ACC112 (cell line): ENCODE measurements at regions not wholly inside any gene's neighbourhood (a gene's known extent, or its start where the extent isn't known, plus 50 kb on each side); places are given as distances from the start of the nearest gene placed in this dataset.

Source experiments
- H2AFZ ChIP-seq: fragments of 200-600 bp; sonication (generic); one replicate; pipeline ENCODE4 v1.6.0; 2017; ENCODE audit warnings: antibody characterized with exemption, low read length; ENCODE audit not compliant: unreplicated experiment
- H3K27ac ChIP-seq: fragments of 200-600 bp; sonication (generic); 2 replicates; pipeline ENCODE4 v1.5.1; 2014; ENCODE audit warnings: low read depth, mild to moderate bottlenecking, antibody characterized with exemption, low read length, moderate library complexity
- H3K27me3 ChIP-seq: fragments of 200-600 bp; sonication (generic); 2 replicates; pipeline ENCODE4 v1.6.1; 2014; ENCODE audit warnings: mild to moderate bottlenecking, antibody characterized with exemption, low read length, moderate library complexity, mixed read lengths; ENCODE audit not compliant: insufficient read depth
- H3K36me3 ChIP-seq: fragments of 200-600 bp; sonication (generic); 2 replicates; pipeline ENCODE4 v1.6.1; 2016; ENCODE audit warnings: mild to moderate bottlenecking, antibody characterized with exemption, low read length, moderate library complexity, mixed read lengths; ENCODE audit not compliant: insufficient read depth
- H3K4me1 ChIP-seq: fragments of 200-600 bp; sonication (generic); one replicate; pipeline ENCODE4 v1.6.1; 2016; ENCODE audit warnings: low read length, mixed read lengths; ENCODE audit not compliant: insufficient read depth, unreplicated experiment, control insufficient read depth
- H3K4me3 ChIP-seq: fragments of 200-600 bp; sonication (generic); 2 replicates; pipeline ENCODE4 v1.5.1; 2014; ENCODE audit warnings: mild to moderate bottlenecking, low read depth, low read length
- H3K79me2 ChIP-seq: fragments of 200-600 bp; sonication (generic); one replicate; pipeline ENCODE4 v1.6.0; 2016; ENCODE audit warnings: low read length; ENCODE audit not compliant: control insufficient read depth, unreplicated experiment, insufficient read depth

DNA sequence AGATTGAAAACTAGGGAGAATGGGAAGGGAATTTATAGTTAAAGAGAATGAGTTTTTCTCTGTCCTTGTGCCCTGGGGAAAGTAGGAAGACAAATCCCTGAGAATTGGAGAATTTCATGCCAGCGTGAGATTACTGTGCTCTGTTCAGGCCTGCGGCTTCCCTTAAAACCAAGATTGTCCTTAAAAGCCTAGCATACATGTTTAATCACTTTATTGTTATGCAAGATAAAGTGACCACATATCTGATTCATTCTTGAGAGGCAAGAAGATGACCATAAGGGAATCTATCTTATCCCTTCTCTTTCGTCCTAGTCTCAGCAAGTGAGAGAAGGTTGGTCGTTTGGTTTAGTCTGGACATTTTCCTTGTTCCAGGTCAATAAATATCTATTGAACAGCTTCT lies 75.9 kb downstream of the ADCYAP1 start:
- Histone ChIP-seq H3K27ac (no peak overlapping the region), H3K79me2 (no peaks in the 10 kb centered on the region), H3K36me3 (no peaks in the 10 kb centered on the region), H3K4me3 (no peak overlapping the region), H2AFZ (no peak overlapping the region), H3K4me1 (no peaks in the 10 kb centered on the region), H3K27me3 (no peaks in the 10 kb centered on the region)

DNA sequence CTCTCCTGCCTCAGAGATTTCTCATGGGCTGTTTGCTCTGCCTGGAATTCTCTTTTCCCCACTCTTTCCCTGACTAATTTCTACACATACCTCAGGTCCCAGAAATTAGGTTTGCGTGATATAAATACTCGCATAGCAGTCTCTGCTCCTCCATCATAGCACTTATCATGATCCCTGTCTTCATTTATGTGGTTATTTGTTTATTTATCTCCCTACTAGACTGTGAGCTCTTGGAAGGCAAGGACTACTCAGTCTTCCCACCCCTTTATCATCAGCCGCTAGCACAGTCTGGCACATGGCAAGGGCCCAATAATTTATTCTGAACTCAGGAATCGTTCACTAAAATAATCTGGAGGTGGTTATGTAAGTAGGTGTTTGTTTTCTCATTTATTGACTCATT lies 79.3 kb downstream of the ADCYAP1 start:
- H3K27ac ChIP-seq: no peak overlapping the region
- H3K79me2 ChIP-seq: no peaks in the 10 kb centered on the region
- H3K4me1 ChIP-seq: peaks cover 12% of the 10 kb centered on the region
- H3K36me3 ChIP-seq: no peaks in the 10 kb centered on the region
- H3K27me3 ChIP-seq: no peaks in the 10 kb centered on the region
- H2AFZ ChIP-seq: no peak overlapping the region
- H3K4me3 ChIP-seq: no peak overlapping the region

DNA sequence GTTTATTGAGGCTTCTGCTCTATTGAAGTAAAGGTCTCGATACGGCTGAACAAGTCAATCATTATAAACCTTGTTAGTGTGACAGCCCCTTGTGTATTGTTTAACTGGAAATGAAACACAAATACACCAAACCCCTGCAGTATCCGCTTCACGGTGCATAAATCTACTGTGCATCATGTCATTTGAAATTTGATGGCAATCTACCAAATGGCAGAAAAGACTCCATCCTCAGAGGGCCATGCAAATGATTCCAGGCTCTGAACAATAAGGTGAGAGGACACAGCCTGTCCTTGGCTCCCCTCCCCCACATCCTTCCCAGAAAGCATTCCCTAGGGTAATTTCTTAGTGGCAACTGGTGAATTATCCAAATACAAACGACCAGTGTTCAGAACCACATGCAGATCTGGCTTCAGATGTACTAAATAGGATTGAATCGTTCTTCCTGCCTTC lies 80.6 kb downstream of the ADCYAP1 start:
- Histone ChIP-seq H3K4me3 (no peak overlapping the region), H3K4me1 (peaks cover 12% of the 10 kb centered on the region), H2AFZ (no peak overlapping the region), H3K36me3 (no peaks in the 10 kb centered on the region), H3K27me3 (no peaks in the 10 kb centered on the region), H3K27ac (no peak overlapping the region), H3K79me2 (no peaks in the 10 kb centered on the region)

DNA sequence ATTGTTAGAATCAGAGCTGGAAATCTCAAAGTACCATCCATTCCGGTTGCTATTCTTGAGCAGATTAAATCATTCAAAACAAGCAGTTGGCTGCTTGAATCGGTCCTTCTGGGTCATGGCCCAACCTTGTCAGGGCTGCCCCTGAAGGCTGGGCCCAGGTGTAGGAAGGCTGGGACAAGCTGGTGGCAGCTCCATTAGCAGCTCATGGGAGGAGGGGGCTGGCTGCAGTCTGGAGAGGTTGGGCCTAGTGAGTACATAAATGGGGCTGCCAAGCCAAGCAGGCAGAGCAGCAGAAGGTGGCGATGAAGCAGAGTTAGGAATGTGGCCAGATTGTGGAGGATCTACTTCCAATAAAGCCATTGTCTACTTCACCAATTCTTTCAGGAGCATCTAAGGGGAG lies 81.4 kb downstream of the ADCYAP1 start:
- Histone ChIP-seq H3K4me3 (no peak overlapping the region), H3K4me1 (peaks cover 12% of the 10 kb centered on the region), H3K27ac (no peak overlapping the region), H3K36me3 (no peaks in the 10 kb centered on the region), H3K27me3 (no peaks in the 10 kb centered on the region), H3K79me2 (no peaks in the 10 kb centered on the region), H2AFZ (no peak overlapping the region)

DNA sequence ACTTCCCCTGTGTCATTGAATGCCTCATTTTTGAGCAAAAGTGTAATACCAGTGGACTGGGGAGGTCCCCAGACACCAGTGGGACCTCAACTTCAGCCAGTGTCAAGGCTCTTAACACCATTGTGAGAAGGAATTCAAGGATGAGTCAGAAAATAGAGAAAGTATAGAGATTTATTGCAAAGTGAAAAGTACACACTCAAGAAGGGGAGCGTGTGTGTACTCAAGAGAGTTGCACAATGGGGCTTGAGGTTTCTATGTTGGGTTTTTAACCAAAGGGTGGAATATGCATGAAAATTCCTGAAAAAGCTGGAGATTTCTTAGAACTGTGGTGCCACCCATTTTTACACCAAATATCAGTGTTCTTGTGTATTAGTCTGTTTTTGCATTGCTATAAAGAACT lies 81.9 kb downstream of the ADCYAP1 start:
- H3K4me3 ChIP-seq: no peak overlapping the region
- H3K79me2 ChIP-seq: no peaks in the 10 kb centered on the region
- H3K27ac ChIP-seq: no peak overlapping the region
- no peaks in the 10 kb centered on the region for H3K27me3 ChIP-seq
- no peak overlapping the region for H2AFZ ChIP-seq
- peaks cover 12% of the 10 kb centered on the region for H3K4me1 ChIP-seq
- H3K36me3 ChIP-seq: no peaks in the 10 kb centered on the region

DNA sequence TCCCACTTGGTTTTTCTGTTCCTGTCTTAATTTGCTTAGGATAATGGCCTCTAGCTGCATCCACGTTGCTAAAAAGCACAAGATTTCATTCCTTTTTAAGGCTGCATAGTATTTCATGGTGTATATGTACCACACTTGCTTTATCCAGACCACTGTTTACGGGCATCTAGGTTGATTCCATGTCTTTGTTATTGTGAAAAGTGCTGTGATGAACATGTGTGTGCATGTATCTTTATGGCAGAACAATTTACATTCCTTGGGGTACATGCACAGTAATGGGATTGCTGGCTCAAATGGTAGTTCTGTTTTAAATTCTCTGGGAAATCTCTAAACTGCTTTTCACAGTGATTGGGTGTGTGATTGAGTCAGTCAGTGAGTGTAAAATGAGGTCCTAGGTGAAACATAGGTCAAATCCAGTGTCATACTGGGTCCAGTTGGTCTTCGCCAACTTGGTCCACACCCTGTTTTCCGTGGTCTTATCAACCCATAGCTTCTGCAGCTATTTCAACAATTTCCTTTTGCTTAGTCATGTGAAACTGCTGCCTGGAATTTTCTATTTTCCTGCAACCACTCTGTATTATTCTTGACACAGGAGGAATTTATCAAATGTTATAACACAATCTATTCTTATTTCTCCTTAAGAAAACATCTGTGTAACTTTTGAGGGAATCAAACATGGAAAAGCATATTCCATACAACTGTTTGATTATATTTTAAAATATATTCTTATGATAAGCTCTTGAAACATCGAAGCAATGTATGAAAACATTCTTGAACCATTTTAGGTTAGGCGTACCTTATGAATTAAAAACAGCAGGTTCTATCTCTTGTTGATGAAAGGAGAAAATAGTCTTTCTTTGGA lies 82.9 kb downstream of the ADCYAP1 start:
- H2AFZ ChIP-seq: no peak overlapping the region
- H3K36me3 ChIP-seq: no peaks in the 10 kb centered on the region
- no peaks in the 10 kb centered on the region for H3K79me2 ChIP-seq
- no peaks in the 10 kb centered on the region for H3K27me3 ChIP-seq
- no peak overlapping the region for H3K4me3 ChIP-seq
- H3K4me1 ChIP-seq: peaks cover 12% of the 10 kb centered on the region
- peak overlapping the region; percentile 69 for H3K27ac ChIP-seq

DNA sequence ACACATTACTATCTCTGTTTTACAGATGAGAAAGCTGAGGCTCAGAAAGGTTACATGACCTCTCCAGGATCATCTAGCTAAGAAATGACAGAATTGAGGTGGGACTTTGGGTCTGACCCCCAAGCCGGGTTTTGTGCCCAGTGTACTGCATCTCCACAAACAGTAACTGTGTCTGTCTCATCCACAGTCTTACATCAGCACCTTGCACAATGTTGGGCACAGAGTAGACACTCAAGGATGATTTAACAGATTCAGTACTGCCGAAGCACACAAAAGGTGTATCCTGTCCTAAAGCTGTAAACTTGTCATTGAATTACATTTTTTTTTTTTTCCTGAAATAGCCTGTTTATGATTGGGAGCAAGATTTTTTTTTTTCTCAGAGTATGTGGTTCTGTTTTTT lies 84.8 kb downstream of the ADCYAP1 start:
- Histone ChIP-seq H3K4me3 (no peak overlapping the region), H3K4me1 (peaks cover 12% of the 10 kb centered on the region), H3K27me3 (no peaks in the 10 kb centered on the region), H3K79me2 (no peaks in the 10 kb centered on the region), H2AFZ (no peak overlapping the region), H3K36me3 (no peaks in the 10 kb centered on the region), H3K27ac (no peak overlapping the region)

DNA sequence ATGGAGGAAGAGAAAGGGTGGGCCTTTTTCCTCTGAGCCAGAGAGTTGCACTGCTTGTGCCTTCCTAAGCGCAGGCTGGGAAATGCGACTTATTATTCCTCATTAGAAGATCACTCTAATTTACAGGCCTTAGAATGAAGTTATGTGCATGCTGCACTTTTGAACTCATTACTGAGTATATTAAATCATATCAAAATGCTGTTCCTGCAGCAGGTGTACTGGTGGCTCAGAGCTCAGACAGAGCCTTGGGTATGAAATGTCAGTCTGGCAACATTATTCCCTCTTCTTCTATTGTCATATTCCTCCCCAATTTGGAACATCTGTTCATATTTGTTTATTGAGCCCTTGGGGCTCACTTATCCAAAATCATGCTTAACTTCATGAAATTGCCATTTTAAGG lies 85.5 kb downstream of the ADCYAP1 start:
- H3K4me3 ChIP-seq: no peak overlapping the region
- H3K4me1 ChIP-seq: peaks cover 12% of the 10 kb centered on the region
- no peaks in the 10 kb centered on the region for H3K27me3 ChIP-seq
- no peak overlapping the region for H3K27ac ChIP-seq
- H3K36me3 ChIP-seq: no peaks in the 10 kb centered on the region
- no peak overlapping the region for H2AFZ ChIP-seq
- H3K79me2 ChIP-seq: no peaks in the 10 kb centered on the region

DNA sequence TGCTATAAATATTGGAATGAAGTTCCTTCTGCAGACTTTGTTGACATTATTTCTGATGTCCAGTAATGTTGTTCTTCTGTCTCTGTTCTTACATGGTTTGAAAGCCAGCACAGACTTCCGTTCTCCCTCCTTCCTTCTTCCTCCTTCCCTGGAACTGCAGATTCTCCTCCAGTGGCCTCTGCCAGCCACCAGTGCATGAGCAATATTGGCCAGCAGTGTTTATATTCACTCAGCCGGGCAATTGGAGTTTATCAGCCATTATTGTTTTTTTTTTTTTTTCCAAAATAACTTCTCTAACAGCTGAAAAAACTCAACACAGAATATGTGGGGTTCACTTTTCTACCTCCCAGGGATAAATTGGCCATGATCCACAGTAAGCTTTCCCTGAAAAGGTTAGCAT lies 86.8 kb downstream of the ADCYAP1 start:
- no peaks in the 10 kb centered on the region for H3K36me3 ChIP-seq
- H3K27me3 ChIP-seq: no peaks in the 10 kb centered on the region
- no peak overlapping the region for H3K4me3 ChIP-seq
- no peak overlapping the region for H2AFZ ChIP-seq
- H3K27ac ChIP-seq: no peak overlapping the region
- H3K79me2 ChIP-seq: no peaks in the 10 kb centered on the region
- H3K4me1 ChIP-seq: peaks cover 23% of the 10 kb centered on the region

DNA sequence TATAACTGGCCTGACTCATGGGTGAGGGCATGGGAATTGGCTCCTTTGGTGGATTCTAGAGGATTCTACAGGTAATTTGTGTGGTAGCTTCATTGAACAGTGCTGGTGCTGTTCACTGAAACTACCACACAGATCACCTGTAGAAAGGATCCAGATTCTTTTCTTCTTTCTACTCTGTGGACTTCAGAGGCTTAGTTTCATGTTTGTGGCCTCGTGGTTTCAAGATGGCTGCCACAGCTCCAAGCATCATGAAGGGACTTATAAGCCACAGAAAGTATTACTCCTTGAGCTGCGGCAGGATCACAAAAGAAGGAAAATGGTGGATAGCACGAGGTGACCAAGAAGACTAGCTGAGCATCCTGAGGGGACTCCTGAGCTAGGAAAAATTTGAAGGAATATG lies 88.9 kb downstream of the ADCYAP1 start:
- Histone ChIP-seq H3K27me3 (no peaks in the 10 kb centered on the region), H3K79me2 (no peaks in the 10 kb centered on the region), H3K4me3 (no peak overlapping the region), H2AFZ (no peak overlapping the region), H3K4me1 (peaks cover 11% of the 10 kb centered on the region), H3K36me3 (no peaks in the 10 kb centered on the region), H3K27ac (no peak overlapping the region)

DNA sequence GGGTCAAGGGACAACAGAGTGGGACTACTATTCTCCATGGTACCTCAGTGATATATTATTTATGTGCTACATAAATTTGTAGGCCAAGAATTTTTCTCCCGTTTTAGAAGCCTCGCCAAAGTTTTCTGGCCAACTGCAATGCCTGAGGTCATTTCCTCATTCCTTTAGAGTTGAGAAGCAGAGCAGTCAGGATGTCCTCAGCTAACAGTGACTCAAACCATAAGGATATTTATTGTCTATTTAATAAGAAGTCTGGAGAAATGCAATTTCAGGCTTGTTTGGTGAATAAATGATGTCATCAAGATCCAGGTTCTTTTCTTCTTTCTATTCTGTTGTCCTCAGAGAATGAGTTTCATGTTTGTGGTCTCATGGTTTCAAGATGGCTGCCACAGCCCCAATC lies 91.0 kb downstream of the ADCYAP1 start:
- H3K27me3 ChIP-seq: no peaks in the 10 kb centered on the region
- H3K27ac ChIP-seq: peak overlapping the region; percentile 70

More for the DNA sequence above, 91.0 kb downstream of the ADCYAP1 start:
- no peak overlapping the region for H2AFZ ChIP-seq
- H3K4me3 ChIP-seq: no peak overlapping the region
- H3K79me2 ChIP-seq: no peaks in the 10 kb centered on the region
- H3K36me3 ChIP-seq: no peaks in the 10 kb centered on the region
- peaks cover 11% of the 10 kb centered on the region for H3K4me1 ChIP-seq
